ENCODE measurements at regions not wholly inside any gene's neighbourhood (a gene's known extent, or its start where the extent isn't known, plus 50 kb on each side); places are given as distances from the start of the nearest gene placed in this dataset.

DNA sequence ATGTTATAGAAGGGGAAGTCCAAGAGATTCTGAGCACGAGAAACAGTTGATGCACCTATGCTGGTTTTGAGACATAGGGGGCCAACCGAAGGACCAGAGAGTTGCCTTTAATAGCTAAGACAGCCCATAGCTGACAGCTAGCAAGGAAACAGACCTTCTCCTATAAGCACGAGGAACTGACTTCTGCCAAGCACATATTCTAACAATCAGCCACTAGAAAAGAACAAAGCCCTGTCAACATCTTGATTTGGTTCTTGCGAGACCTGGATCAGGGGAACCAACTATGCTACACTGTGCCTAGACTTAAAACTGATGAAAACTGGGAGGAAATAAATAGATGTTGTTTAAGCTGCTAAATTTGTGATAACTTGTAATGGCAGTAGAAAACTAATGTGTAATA is 785.6 kb downstream of the TMTC2 start:
- no peak for TF ChIP-seq EZH2phosphoT487 (IDR thresholded peaks at IDR 0.05; ENCODE audit: low read depth)
- TF ChIP-seq, protein P1, sequence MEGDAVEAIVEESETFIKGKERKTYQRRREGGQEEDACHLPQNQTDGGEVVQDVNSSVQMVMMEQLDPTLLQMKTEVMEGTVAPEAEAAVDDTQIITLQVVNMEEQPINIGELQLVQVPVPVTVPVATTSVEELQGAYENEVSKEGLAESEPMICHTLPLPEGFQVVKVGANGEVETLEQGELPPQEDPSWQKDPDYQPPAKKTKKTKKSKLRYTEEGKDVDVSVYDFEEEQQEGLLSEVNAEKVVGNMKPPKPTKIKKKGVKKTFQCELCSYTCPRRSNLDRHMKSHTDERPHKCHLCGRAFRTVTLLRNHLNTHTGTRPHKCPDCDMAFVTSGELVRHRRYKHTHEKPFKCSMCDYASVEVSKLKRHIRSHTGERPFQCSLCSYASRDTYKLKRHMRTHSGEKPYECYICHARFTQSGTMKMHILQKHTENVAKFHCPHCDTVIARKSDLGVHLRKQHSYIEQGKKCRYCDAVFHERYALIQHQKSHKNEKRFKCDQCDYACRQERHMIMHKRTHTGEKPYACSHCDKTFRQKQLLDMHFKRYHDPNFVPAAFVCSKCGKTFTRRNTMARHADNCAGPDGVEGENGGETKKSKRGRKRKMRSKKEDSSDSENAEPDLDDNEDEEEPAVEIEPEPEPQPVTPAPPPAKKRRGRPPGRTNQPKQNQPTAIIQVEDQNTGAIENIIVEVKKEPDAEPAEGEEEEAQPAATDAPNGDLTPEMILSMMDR (IDR thresholded peaks at IDR 0.05; ENCODE audit: low read depth, low read length) = no peak
